Posterior cingulate gyrus (tissue), 11 donors: ENCODE measurements at regions not wholly inside any gene's neighbourhood (a gene's known extent, or its start where the extent isn't known, plus 50 kb on each side); places are given as distances from the start of the nearest gene placed in this dataset.
A peak's percentile ranks its signal among the peaks of the same experiment; 100 is the strongest.
"Not testable (repeated sequence)": the region's sequence is repeated elsewhere in the genome, so short reads cannot be mapped to it uniquely, and the experiment has no call there.

Source experiments
- DNase-seq, 10 donors: peaks; one replicate each; pipeline versions ENCODE4 v3.0.0 to v3.0.0-alpha.2; 2020 to 2021; ENCODE audit warnings: mixed read lengths in 3 of 10
- intact Hi-C: fragments of 100-400 bp; cut with DNase I; formaldehyde crosslinking; loops from one replicate; pipeline ENCODE4 v1.15.1; 2023

GRCh38 chr3:150249779-150250470, 158.2 kb upstream of the TSC22D2 start:
- intact Hi-C loops = no loop called here
- DNase-seq = peak in 3 of 10 donors; percentile 13 to 75 (median 46)

GRCh38 chr3:150248888-150249681, 159.0 kb upstream of the TSC22D2 start:
- no peak for DNase-seq
- intact Hi-C loops = no loop called here

- no peak for DNase-seq
- intact Hi-C loops = no loop called here
Observed at GRCh38 chr3:150248116-150248887, 159.8 kb upstream of the TSC22D2 start.

- intact Hi-C loops = no loop called here
- DNase-seq = no peak
Observed at GRCh38 chr3:150247441-150247840, 160.7 kb upstream of the TSC22D2 start.

- intact Hi-C loops = no loop called here
- no peak for DNase-seq
Observed at GRCh38 chr3:150243466-150243865, 164.6 kb upstream of the TSC22D2 start.

- intact Hi-C loops = no loop called here
- no peak for DNase-seq
Observed at GRCh38 chr3:150242220-150242936, 165.7 kb upstream of the TSC22D2 start.

- DNase-seq = no peak
- intact Hi-C loops = no loop called here
Observed at GRCh38 chr3:150240891-150241290, 167.2 kb upstream of the TSC22D2 start.

GRCh38 chr3:150239766-150240165, 168.3 kb upstream of the TSC22D2 start:
- DNase-seq = no peak
- intact Hi-C loops = no loop called here

GRCh38 chr3:150238995-150239619, 169.0 kb upstream of the TSC22D2 start:
- intact Hi-C loops = no loop called here

GRCh38 chr3:150238048-150238802, 169.9 kb upstream of the TSC22D2 start:
- no peak for DNase-seq
- intact Hi-C loops = no loop called here

More at GRCh38 chr3:150238995-150239619, 169.0 kb upstream of the TSC22D2 start:
- DNase-seq = no peak

GRCh38 chr3:150237490-150237889, 170.6 kb upstream of the TSC22D2 start:
- peak in 1 of 10 donors; percentile 77 for DNase-seq
- intact Hi-C loops = no loop called here

- intact Hi-C loops = no loop called here
- no peak for DNase-seq
Observed at GRCh38 chr3:150236316-150237082, 171.6 kb upstream of the TSC22D2 start.

- no peak for DNase-seq
- intact Hi-C loops = no loop called here
Observed at GRCh38 chr3:150235799-150236198, 172.3 kb upstream of the TSC22D2 start.

- intact Hi-C loops = no loop called here
- DNase-seq = peak in 3 of 10 donors; percentile 44 to 80 (median 54)
Observed at GRCh38 chr3:150232992-150233451, 175.1 kb upstream of the TSC22D2 start.

GRCh38 chr3:150230037-150230436, 178.1 kb upstream of the TSC22D2 start:
- intact Hi-C loops = no loop called here
- no peak for DNase-seq

- DNase-seq = not testable (repeated sequence)
- intact Hi-C loops = loop anchor here (5.0 kb wide), 1 partner anchor 184 kb away; no protein-coding TSS in a partner anchor
Observed at GRCh38 chr3:150228626-150229025, 179.5 kb upstream of the TSC22D2 start.

GRCh38 chr3:150227839-150228238, 180.3 kb upstream of the TSC22D2 start:
- intact Hi-C loops = loop anchor here (1.0 to 5.0 kb wide), 2 partner anchors 184 to 267 kb away; no protein-coding TSS in a partner anchor
- peak in 6 of 10 donors; percentile 26 to 86 (median 54) for DNase-seq

GRCh38 chr3:150225986-150226385, 182.1 kb upstream of the TSC22D2 start:
- intact Hi-C loops = loop anchor here (5.0 kb wide), 1 partner anchor 186 kb away; no protein-coding TSS in a partner anchor
- no peak for DNase-seq
